WTC11 (cell line): ENCODE measurements at regions not wholly inside any gene's neighbourhood (a gene's known extent, or its start where the extent isn't known, plus 50 kb on each side); places are given as distances from the start of the nearest gene placed in this dataset.

Experiments used
- ATAC-seq: fragments of 200-7000 bp; cut with Tn5 transposase; 2 replicates; pipeline ENCODE4 v1.10.0; 2021; ENCODE audit warnings: mild to moderate bottlenecking, moderate library complexity
- CTCF ChIA-PET: fragments of 300-600 bp; sonication (Branson Sonifier 250); formaldehyde crosslinking; loops from one replicate; lab custom pipeline; 2021; ENCODE audit warnings: antibody characterized with exemption; lab: Charles Lee
- POLR2A ChIA-PET: fragments of 350-600 bp; sonication (Branson Sonifier 250); formaldehyde crosslinking; loops from one replicate; lab custom pipeline; 2021; ENCODE audit warnings: antibody characterized with exemption; lab: Charles Lee
- DNase-seq: peaks from one replicate; pipeline ENCODE4 v3.0.0; 2021; ENCODE audit warnings: low spot score
- H3K27ac Mint-ChIP-seq: 2 replicates; pipeline ENCODE4 v1.8.0; 2021; ENCODE audit warnings: mixed read lengths
- H3K27me3 Mint-ChIP-seq: 2 replicates; pipeline ENCODE4 v1.8.0; 2021; ENCODE audit warnings: low read depth, mild to moderate bottlenecking, moderate library complexity, mixed read lengths
- H3K36me3 Mint-ChIP-seq: 2 replicates; pipeline ENCODE4 v1.8.0; 2021; ENCODE audit warnings: mixed read lengths
- H3K4me1 Mint-ChIP-seq: 2 replicates; pipeline ENCODE4 v1.8.0; 2022; ENCODE audit warnings: mixed read lengths
- H3K4me3 Mint-ChIP-seq: 2 replicates; pipeline ENCODE4 v1.8.0; 2021; ENCODE audit warnings: mild to moderate bottlenecking, moderate library complexity, mixed read lengths
- H3K9me3 Mint-ChIP-seq: 2 replicates; pipeline ENCODE4 v1.8.0; 2021; ENCODE audit warnings: mixed read lengths
- AR ChIP-seq: fragments of 250-450 bp; sonication (Bioruptor Pico); IDR thresholded peaks from 2 replicates; pipeline ENCODE4 v1.9.0; 2021; ENCODE audit warnings: mild to moderate bottlenecking
- ATF1 ChIP-seq: sonication (generic); formaldehyde crosslinking; IDR thresholded peaks from 2 replicates; pipeline ENCODE4 v1.8.1; 2023; ENCODE audit warnings: mild to moderate bottlenecking, moderate library complexity, missing genetic modification reagents
- ATF6 ChIP-seq: sonication (generic); formaldehyde crosslinking; IDR thresholded peaks from 2 replicates; pipeline ENCODE4 v1.8.1; 2023; ENCODE audit warnings: mild to moderate bottlenecking, missing genetic modification reagents
- CDX4 ChIP-seq: fragments of 250-450 bp; sonication (Bioruptor Pico); IDR thresholded peaks from 2 replicates; pipeline ENCODE4 v1.9.0; 2021; ENCODE audit warnings: moderate library complexity, mild to moderate bottlenecking, inconsistent platforms, borderline replicate concordance
- CREM ChIP-seq: sonication (generic); formaldehyde crosslinking; IDR thresholded peaks from 2 replicates; pipeline ENCODE4 v1.8.1; 2022; ENCODE audit warnings: mild to moderate bottlenecking, missing genetic modification reagents, moderate library complexity
- E2F4 ChIP-seq: sonication (generic); formaldehyde crosslinking; IDR thresholded peaks from 2 replicates; pipeline ENCODE4 v1.8.1; 2022; ENCODE audit warnings: low read depth, mild to moderate bottlenecking, moderate library complexity, missing genetic modification reagents, borderline replicate concordance
- ELF4 ChIP-seq: sonication (generic); formaldehyde crosslinking; IDR thresholded peaks from 2 replicates; pipeline ENCODE4 v1.8.1; 2022; ENCODE audit warnings: low read depth, mild to moderate bottlenecking, moderate library complexity, missing genetic modification reagents
- GTF2I ChIP-seq: fragments of 250-450 bp; sonication (Bioruptor Pico); conservative IDR thresholded peaks from 2 replicates; pipeline ENCODE4 v1.4.0; 2021; ENCODE audit warnings: mild to moderate bottlenecking
- IRF2 ChIP-seq: sonication (generic); formaldehyde crosslinking; IDR thresholded peaks from 2 replicates; pipeline ENCODE4 v1.8.0; 2022; ENCODE audit warnings: low read depth, missing genetic modification reagents, borderline replicate concordance
- MXD4 ChIP-seq: fragments of 250-450 bp; sonication (Bioruptor Pico); IDR thresholded peaks from 2 replicates; pipeline ENCODE4 v1.8.0; 2021; ENCODE audit warnings: mild to moderate bottlenecking, moderate library complexity, borderline replicate concordance
- NFATC4 ChIP-seq: fragments of 250-450 bp; sonication (Bioruptor Pico); IDR thresholded peaks from 2 replicates; pipeline ENCODE4 v1.9.0; 2021; ENCODE audit warnings: mild to moderate bottlenecking
- NFYB ChIP-seq: sonication (generic); formaldehyde crosslinking; conservative IDR thresholded peaks from 2 replicates; pipeline ENCODE4 v1.8.0; 2022; ENCODE audit warnings: low read depth, missing genetic modification reagents
- OVOL2 ChIP-seq: fragments of 250-450 bp; sonication (Bioruptor Pico); IDR thresholded peaks from 2 replicates; pipeline ENCODE4 v1.9.0; 2021; ENCODE audit warnings: mild to moderate bottlenecking, borderline replicate concordance
- SMAD3 ChIP-seq: sonication (generic); formaldehyde crosslinking; IDR thresholded peaks from 2 replicates; pipeline ENCODE4 v1.8.0; 2022; ENCODE audit warnings: missing genetic modification reagents, mild to moderate bottlenecking, borderline replicate concordance
- TEAD1 ChIP-seq: sonication (generic); formaldehyde crosslinking; IDR thresholded peaks from 2 replicates; pipeline ENCODE4 v1.8.0; 2022; ENCODE audit warnings: mild to moderate bottlenecking, missing genetic modification reagents
- USF1 ChIP-seq: sonication (generic); formaldehyde crosslinking; IDR thresholded peaks from 2 replicates; pipeline ENCODE4 v1.8.0; 2022; ENCODE audit warnings: mild to moderate bottlenecking, missing genetic modification reagents
- ZNF232 ChIP-seq: sonication (generic); formaldehyde crosslinking; IDR thresholded peaks from 2 replicates; pipeline ENCODE4 v1.8.0; 2022; ENCODE audit warnings: mild to moderate bottlenecking, missing genetic modification reagents
- ZNF416 ChIP-seq: fragments of 250-450 bp; sonication (Bioruptor Pico); IDR thresholded peaks from 2 replicates; pipeline ENCODE4 v1.9.0; 2021; ENCODE audit warnings: mild to moderate bottlenecking, inconsistent platforms
- ZNF423 ChIP-seq: fragments of 250-450 bp; sonication (Bioruptor Pico); IDR thresholded peaks from 2 replicates; pipeline ENCODE4 v2.1.2; 2022; ENCODE audit warnings: mild to moderate bottlenecking, moderate library complexity

- CTCF ChIA-PET = interaction anchor here (1.2 kb wide), 1 partner anchor 11 kb away, joined by 3 read pairs; no protein-coding TSS in a partner anchor
- no peak for TF ChIP-seq ZNF232
- TF ChIP-seq, all 79 proteins: peak for 0
- H3K27ac Mint-ChIP-seq = no peak overlapping the region
- no peak overlapping the region for H3K4me3 Mint-ChIP-seq
- DNase-seq (no peak), ATAC-seq (no peak)
- H3K4me1 Mint-ChIP-seq = peaks cover 11% of the 10 kb centered on the region
- H3K27me3 Mint-ChIP-seq = peaks cover 2% of the 10 kb centered on the region; the same call in 1 of the 2 replicates
- POLR2A ChIA-PET = interaction anchor here (0.6 kb wide), 1 partner anchor 11 kb away, joined by 3 read pairs; no protein-coding TSS in a partner anchor
- H3K9me3 Mint-ChIP-seq = peaks cover 12% of the 10 kb centered on the region
- H3K36me3 Mint-ChIP-seq = no peaks in the 10 kb centered on the region
Observed at GRCh38 chr21:35829067-35829466, 231.3 kb downstream of the SETD4 start.

- Mint-ChIP-seq H3K4me1 (peaks cover 9% of the 10 kb centered on the region), H3K4me3 (no peak overlapping the region)
- no peak for TF ChIP-seq ELF4 (CRISPR knock-in tag)
- TF ChIP-seq USF1 (CRISPR knock-in tag) = no peak
- TF ChIP-seq NFYB (CRISPR knock-in tag) = no peak
- TF ChIP-seq CDX4 (CRISPR knock-in tag) = no peak
- TF ChIP-seq MXD4 = no peak
- TF ChIP-seq ZNF423 (CRISPR knock-in tag) = no peak
- no peak for TF ChIP-seq NFATC4
- no peak for TF ChIP-seq OVOL2 (CRISPR knock-in tag)
- TF ChIP-seq SMAD3 = no peak
- TF ChIP-seq, all 79 proteins: peak for 0
- peaks cover 2% of the 10 kb centered on the region; the same call in 1 of the 2 replicates for H3K27me3 Mint-ChIP-seq
- H3K9me3 Mint-ChIP-seq = peaks cover 20% of the 10 kb centered on the region
- H3K36me3 Mint-ChIP-seq = no peaks in the 10 kb centered on the region
- POLR2A ChIA-PET = no interaction called here
- DNase-seq = no peak
- no peak overlapping the region for H3K27ac Mint-ChIP-seq
- no peak for ATAC-seq
- CTCF ChIA-PET = interaction anchor here (0.7 kb wide), 1 partner anchor 31 kb away, joined by 3 read pairs; no protein-coding TSS in a partner anchor
Observed at GRCh38 chr21:35828161-35828560, 232.2 kb downstream of the SETD4 start.

GRCh38 chr21:35827004-35827403 lies 233.3 kb downstream of the SETD4 start:
- no peak for ATAC-seq
- TF ChIP-seq OVOL2 (CRISPR knock-in tag) (no peak), ATF6 (CRISPR knock-in tag) (no peak), ATF1 (CRISPR knock-in tag) (no peak), E2F4 (CRISPR knock-in tag) (no peak), TEAD1 (CRISPR knock-in tag) (no peak), IRF2 (CRISPR knock-in tag) (no peak), ZNF416 (CRISPR knock-in tag) (no peak), CREM (CRISPR knock-in tag) (no peak), AR (no peak), GTF2I (CRISPR knock-in tag) (no peak)

More at GRCh38 chr21:35827004-35827403, 233.3 kb downstream of the SETD4 start:
- POLR2A ChIA-PET = no interaction called here
- DNase-seq = no peak
- Mint-ChIP-seq H3K9me3 (peaks cover 25% of the 10 kb centered on the region), H3K4me3 (no peak overlapping the region), H3K27me3 (peaks cover 2% of the 10 kb centered on the region; the same call in 1 of the 2 replicates), H3K27ac (no peak overlapping the region), H3K36me3 (no peaks in the 10 kb centered on the region), H3K4me1 (peaks cover 9% of the 10 kb centered on the region)
- CTCF ChIA-PET = no interaction called here
